LNCaP clone FGC (cell line): ENCODE measurements at regions not wholly inside any gene's neighbourhood (a gene's known extent, or its start where the extent isn't known, plus 50 kb on each side); places are given as distances from the start of the nearest gene placed in this dataset.

Experiments used
- DNase-seq: peaks from one replicate; pipeline ENCODE4 v3.0.0-alpha.2; 2011; ENCODE audit warnings: low read depth
- H3K4me3 ChIP-seq: 2 replicates; pipeline ENCODE4 v1.5.1; 2011; ENCODE audit warnings: mild to moderate bottlenecking, low read depth, low read length, control low read depth
- CTCF ChIP-seq: IDR thresholded peaks from 2 replicates; pipeline ENCODE4 v1.5.1; 2012; ENCODE audit warnings: mild to moderate bottlenecking; ENCODE audit not compliant: control insufficient read depth, insufficient read depth; ENCODE audit errors: extremely low read depth

GRCh38 chr18:73827801-73828200, 319.8 kb downstream of the FBXO15 start:
- no peak for DNase-seq
- H3K4me3 ChIP-seq: no peak overlapping the region
- TF ChIP-seq CTCF: no peak

GRCh38 chr18:73826098-73826497, 321.5 kb downstream of the FBXO15 start:
- DNase-seq: no peak
- no peak overlapping the region for H3K4me3 ChIP-seq
- TF ChIP-seq CTCF: no peak

- no peak for DNase-seq
- no peak for TF ChIP-seq CTCF
- H3K4me3 ChIP-seq: no peak overlapping the region
These were observed 323.0 kb downstream of the FBXO15 start for GRCh38 chr18:73824671-73825070.

- DNase-seq: no peak
- H3K4me3 ChIP-seq: no peak overlapping the region
- no peak for TF ChIP-seq CTCF
These were observed 335.2 kb downstream of the FBXO15 start for GRCh38 chr18:73812423-73812822.

DNA sequence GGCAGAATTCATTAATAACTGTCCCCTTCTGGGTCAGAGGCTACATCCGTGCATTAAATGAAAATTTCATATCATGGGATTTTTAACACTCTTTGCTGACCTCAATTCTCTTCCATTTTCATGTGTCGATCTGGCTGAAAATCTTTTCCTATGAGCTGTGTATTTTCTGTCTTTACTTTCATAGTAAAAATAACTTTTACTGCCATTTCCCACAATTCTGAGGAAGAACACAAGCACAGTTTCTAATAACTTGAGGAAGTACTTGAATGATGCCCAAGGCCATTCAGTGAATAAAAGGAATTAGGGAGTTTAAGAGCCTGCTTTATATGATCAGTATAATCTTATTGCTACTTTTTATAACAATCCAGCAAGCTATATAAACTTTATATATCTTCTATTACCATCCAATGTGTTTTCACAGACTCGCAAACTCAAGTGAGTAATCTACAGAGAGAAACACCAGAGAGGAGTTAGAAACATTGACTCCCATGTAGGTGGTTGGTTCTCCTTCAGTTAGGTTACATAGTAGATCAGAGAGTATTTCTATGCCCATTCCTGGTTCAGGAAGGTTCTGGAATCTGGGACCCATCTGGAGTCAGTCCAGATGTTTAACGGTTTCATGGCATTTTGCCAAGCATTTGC, 340.0 kb downstream of the FBXO15 start:
- no peak for TF ChIP-seq CTCF
- peak; percentile 69 for DNase-seq
- no peak overlapping the region for H3K4me3 ChIP-seq

DNA sequence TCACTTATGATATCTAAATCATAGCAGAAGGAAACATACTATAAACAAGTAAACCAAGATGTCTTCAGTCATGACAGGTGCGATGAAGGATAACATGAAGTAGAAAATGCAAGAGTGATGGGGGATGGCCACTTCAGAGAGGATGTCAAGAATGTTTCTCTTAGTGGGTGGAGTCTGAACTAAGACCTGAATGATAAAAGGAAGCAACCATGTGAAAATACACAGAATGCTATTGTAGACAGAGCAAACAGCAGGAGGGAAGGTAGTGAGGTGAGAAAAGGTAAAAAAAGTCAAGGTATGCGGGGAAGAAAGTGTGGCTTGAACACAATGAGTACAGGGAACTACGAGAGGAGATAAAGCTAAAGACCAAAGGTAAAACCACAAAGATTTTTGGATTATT, 341.6 kb downstream of the FBXO15 start:
- DNase-seq: no peak
- no peak overlapping the region for H3K4me3 ChIP-seq
- no peak for TF ChIP-seq CTCF

DNA sequence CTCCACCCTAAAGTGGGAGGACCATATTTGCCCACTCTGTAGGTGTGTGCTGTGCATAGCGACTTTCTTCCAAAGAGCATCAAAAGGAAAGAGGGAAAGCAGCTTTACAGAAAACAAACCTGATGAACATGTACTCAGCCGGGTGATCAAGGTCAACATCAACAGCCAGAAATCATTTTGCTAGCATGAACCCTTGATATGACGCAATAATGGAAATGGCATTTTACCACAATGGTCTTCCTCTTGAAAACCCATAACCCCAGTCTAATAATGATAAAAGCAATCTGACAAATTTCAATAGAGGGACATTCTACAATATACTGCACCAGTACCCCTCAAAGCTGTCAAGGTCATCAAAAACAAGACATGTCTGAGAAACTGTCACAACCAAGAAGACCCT, 350.2 kb downstream of the FBXO15 start:
- no peak overlapping the region for H3K4me3 ChIP-seq
- no peak for DNase-seq
- no peak for TF ChIP-seq CTCF
